MCF 10A (cell line): ENCODE measurements at regions not wholly inside any gene's neighbourhood (a gene's known extent, or its start where the extent isn't known, plus 50 kb on each side); places are given as distances from the start of the nearest gene placed in this dataset.

Experiments
- BruUV-seq: library from RNA; stranded (reverse); fragments of 400-500 nt; replicated peaks from 2 replicates; lab custom pipeline; 2021; lab: Mats Ljungman, UMichigan
- CTCF ChIA-PET: fragments of 300-600 bp; sonication (Branson Sonifier 250); formaldehyde crosslinking; extraction: SDS; loops from one replicate; lab custom pipeline; 2021; ENCODE audit warnings: antibody characterized with exemption, inconsistent platforms; lab: Yijun Ruan, JAX
- POLR2A ChIA-PET: fragments of 300-600, 350-650 bp; sonication (Branson Sonifier 250); formaldehyde crosslinking; extraction: SDS; loops from one replicate; lab custom pipeline; 2020; ENCODE audit warnings: antibody characterized with exemption, inconsistent platforms; lab: Yijun Ruan, JAX
- DNase-seq: peaks from one replicate; pipeline ENCODE4 v3.0.0-alpha.2; 2018; ENCODE audit not compliant: unreplicated experiment
- H3K27ac Mint-ChIP-seq: one replicate; pipeline ENCODE4 v1.8.0; 2022; ENCODE audit warnings: mild to moderate bottlenecking, low read depth, mixed read lengths; ENCODE audit not compliant: unreplicated experiment
- H3K27me3 Mint-ChIP-seq: one replicate; pipeline ENCODE4 v1.8.0; 2022; ENCODE audit warnings: mixed read lengths; ENCODE audit not compliant: insufficient read depth, unreplicated experiment
- H3K36me3 Mint-ChIP-seq: one replicate; pipeline ENCODE4 v1.8.0; 2022; ENCODE audit warnings: mild to moderate bottlenecking, moderate library complexity, mixed read lengths; ENCODE audit not compliant: insufficient read depth, unreplicated experiment
- H3K4me1 Mint-ChIP-seq: one replicate; pipeline ENCODE4 v1.8.0; 2022; ENCODE audit warnings: mixed read lengths; ENCODE audit not compliant: insufficient read depth, unreplicated experiment
- H3K4me3 Mint-ChIP-seq: one replicate; pipeline ENCODE4 v1.8.0; 2022; ENCODE audit warnings: mild to moderate bottlenecking, moderate library complexity, mixed read lengths; ENCODE audit not compliant: unreplicated experiment
- H3K9me3 Mint-ChIP-seq: one replicate; pipeline ENCODE4 v1.8.0; 2022; ENCODE audit warnings: mixed read lengths; ENCODE audit not compliant: unreplicated experiment
- intact Hi-C: fragments of 100-400 bp; cut with micrococcal nuclease; formaldehyde crosslinking; loops from 2 replicates; pipeline ENCODE4 v1.14.1; 2022
- TF ChIP-seq, protein P1 (sequence below): fragments of 200-600 bp; IDR thresholded peaks from one replicate; pipeline ENCODE4 v1.8.0; 2022; ENCODE audit warnings: antibody characterized with exemption, mild to moderate bottlenecking; ENCODE audit not compliant: unreplicated experiment

DNA sequence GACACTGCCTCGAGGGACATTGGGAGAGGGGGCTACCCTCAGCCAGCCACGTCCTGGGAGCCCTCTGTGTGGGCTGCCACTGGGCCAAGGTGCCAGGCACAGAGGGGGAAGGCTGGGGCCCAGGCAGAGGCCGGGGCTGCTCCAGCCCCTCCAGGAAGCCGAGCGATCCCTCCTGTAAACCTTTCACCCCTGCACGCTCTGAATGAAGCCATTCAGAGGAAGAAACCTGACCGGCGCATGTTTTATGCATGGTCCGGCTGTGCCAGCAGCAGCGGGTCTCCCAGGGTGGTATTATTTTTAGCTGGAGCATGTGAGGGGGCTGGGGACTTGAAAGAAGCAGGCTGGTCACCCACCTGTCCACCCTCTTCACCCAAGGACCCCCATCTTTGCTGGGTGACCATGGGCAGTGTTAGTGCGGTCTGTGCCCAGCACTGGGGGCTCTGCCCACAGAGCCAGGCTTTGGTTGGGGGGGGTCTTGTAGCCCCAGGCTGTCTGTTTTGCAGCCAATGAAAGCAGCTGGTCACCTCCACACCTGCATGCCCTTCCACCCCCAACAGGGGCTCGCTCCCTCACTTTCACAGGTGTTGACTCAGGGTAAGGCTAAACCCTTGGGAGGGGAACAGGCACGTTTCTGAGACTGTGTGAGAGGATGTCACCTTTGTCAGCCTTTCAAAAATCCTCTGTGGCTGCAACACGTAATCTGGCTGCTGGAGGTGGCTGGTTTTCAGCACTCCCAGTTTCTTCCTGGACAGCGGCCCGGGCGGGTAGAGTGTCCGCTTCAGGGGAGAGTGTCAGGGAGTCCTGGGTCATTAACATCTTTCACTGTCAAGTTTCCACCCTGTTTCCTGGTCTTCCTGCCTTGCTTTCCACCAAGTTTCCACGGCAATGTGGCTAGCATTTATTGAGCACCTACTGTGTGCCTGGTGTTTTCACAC is 77.1 kb upstream of the BRD7 start:
- Mint-ChIP-seq H3K27me3 (peaks cover 11% of the 10 kb centered on the region), H3K4me1 (no peaks in the 10 kb centered on the region), H3K9me3 (peaks cover 7% of the 10 kb centered on the region), H3K4me3 (no peak overlapping the region), H3K27ac (no peak overlapping the region), H3K36me3 (peaks cover 7% of the 10 kb centered on the region)
- DNase-seq, result no peak
- TF ChIP-seq, protein P1, sequence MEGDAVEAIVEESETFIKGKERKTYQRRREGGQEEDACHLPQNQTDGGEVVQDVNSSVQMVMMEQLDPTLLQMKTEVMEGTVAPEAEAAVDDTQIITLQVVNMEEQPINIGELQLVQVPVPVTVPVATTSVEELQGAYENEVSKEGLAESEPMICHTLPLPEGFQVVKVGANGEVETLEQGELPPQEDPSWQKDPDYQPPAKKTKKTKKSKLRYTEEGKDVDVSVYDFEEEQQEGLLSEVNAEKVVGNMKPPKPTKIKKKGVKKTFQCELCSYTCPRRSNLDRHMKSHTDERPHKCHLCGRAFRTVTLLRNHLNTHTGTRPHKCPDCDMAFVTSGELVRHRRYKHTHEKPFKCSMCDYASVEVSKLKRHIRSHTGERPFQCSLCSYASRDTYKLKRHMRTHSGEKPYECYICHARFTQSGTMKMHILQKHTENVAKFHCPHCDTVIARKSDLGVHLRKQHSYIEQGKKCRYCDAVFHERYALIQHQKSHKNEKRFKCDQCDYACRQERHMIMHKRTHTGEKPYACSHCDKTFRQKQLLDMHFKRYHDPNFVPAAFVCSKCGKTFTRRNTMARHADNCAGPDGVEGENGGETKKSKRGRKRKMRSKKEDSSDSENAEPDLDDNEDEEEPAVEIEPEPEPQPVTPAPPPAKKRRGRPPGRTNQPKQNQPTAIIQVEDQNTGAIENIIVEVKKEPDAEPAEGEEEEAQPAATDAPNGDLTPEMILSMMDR, result no peak
- POLR2A ChIA-PET, result interaction anchor here (0.6 to 0.7 kb wide), 2 partner anchors 27 to 87 kb away, joined by 3 to 5 read pairs; no protein-coding TSS in a partner anchor
- no TSS peak for BruUV-seq
- CTCF ChIA-PET, result interaction anchor here (0.7 kb wide), 1 partner anchor 41 kb away, joined by 5 read pairs; no protein-coding TSS in a partner anchor
- intact Hi-C loops, result no loop called here

DNA sequence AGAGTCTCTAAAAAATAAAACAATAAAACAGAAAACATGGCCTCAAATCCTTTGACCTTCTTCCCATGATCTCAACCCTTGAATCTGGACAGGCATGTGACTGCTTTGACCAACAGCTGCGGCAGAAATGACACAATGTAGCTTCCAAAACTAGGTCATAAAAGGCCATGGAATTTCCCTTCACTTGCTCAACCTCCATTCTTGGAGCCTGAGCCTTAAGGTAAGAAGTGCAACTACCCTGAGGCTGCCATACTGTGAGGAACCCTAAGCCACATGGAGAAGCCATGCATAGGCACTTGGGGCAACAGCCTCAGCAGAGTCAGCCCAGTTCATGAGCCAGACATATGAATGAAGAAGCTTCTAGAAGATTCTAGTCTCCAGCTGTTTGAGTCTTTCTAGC is 75.7 kb upstream of the BRD7 start:
- CTCF ChIA-PET, result no interaction called here
- peak; percentile 14 for DNase-seq
- intact Hi-C loops, result no loop called here
- Mint-ChIP-seq H3K9me3 (peaks cover 15% of the 10 kb centered on the region), H3K27ac (no peak overlapping the region), H3K27me3 (peaks cover 11% of the 10 kb centered on the region), H3K36me3 (peaks cover 7% of the 10 kb centered on the region), H3K4me1 (no peaks in the 10 kb centered on the region), H3K4me3 (no peak overlapping the region)
- BruUV-seq, result no TSS peak
- TF ChIP-seq, protein P1, result no peak
- POLR2A ChIA-PET, result interaction anchor here (0.9 kb wide), 1 partner anchor 15 kb away, joined by 3 read pairs; no protein-coding TSS in a partner anchor

DNA sequence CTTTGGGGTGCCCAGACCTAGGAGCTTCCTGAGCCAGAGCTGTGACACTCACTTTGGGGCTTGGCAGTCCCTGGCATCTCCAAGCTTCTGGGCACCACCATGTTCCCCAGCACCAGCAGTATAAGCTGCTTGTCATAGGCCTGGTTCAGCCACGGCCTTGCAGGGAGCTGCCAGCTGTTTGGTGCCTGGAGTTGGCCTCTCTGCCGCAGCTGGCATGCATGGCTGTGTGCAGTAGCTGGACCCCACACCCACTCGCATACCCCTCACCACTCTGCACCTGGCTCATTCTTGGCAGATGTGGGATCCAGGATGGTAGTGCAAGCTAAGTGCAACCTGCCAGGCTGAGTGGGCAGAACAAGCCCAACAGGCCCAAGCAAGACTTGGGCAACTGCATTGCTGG is 73.4 kb upstream of the BRD7 start:
- CTCF ChIA-PET, result interaction anchor here (0.7 kb wide), 1 partner anchor 258 kb away, joined by 3 read pairs; no protein-coding TSS in a partner anchor
- H3K4me1 Mint-ChIP-seq, result no peaks in the 10 kb centered on the region
- DNase-seq, result no peak
- intact Hi-C loops, result no loop called here
- no peak overlapping the region for H3K27ac Mint-ChIP-seq
- BruUV-seq, result no TSS peak
- H3K4me3 Mint-ChIP-seq, result no peak overlapping the region
- peaks cover 17% of the 10 kb centered on the region for H3K9me3 Mint-ChIP-seq
- H3K36me3 Mint-ChIP-seq, result peaks cover 7% of the 10 kb centered on the region
- TF ChIP-seq, protein P1, result no peak
- POLR2A ChIA-PET, result interaction anchor here (0.8 kb wide), 1 partner anchor 81 kb away, joined by 3 read pairs; no protein-coding TSS in a partner anchor
- peaks cover 2% of the 10 kb centered on the region for H3K27me3 Mint-ChIP-seq

DNA sequence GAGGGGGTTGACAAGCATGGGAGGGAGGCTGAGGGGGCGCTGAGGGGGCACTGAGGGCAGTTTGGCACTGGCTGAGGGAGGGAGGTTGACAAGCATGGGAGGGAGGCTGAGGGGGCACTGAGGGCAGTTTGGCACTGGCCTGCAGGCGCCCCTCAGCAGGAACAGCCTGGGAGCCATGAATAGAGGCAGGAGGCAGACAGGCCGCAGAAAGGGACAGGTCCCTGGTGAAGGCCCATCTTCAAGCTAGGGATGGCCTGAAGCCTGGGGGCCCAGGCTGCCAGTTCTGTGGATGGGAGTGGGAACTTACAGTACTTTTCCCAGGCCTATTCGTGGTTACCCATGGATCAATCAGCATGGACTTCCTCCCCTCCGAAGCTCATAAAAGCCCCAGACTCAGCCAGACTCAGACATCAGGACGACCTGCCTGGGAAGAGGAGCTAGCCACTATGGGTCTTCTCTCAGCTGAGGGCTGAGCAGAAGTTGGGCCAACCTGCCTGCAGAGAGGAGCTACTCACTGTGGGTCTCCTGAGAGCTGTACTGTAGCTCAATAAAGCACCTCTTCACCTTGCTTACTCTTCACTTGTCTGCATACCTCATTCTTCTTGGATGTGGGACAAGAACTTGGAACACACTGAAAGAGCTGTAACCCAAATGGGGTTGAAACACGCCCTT is 72.8 kb upstream of the BRD7 start:
- no TSS peak for BruUV-seq
- ChIA-PET CTCF (no interaction called here), POLR2A (interaction anchor here (0.8 kb wide), 1 partner anchor 81 kb away, joined by 3 read pairs; no protein-coding TSS in a partner anchor)
- intact Hi-C loops, result no loop called here
- H3K4me1 Mint-ChIP-seq, result no peaks in the 10 kb centered on the region
- no peak overlapping the region for H3K27ac Mint-ChIP-seq
- DNase-seq, result no peak
- H3K4me3 Mint-ChIP-seq, result no peak overlapping the region
- peaks cover 17% of the 10 kb centered on the region for H3K9me3 Mint-ChIP-seq
- H3K27me3 Mint-ChIP-seq, result no peaks in the 10 kb centered on the region
- TF ChIP-seq, protein P1, result no peak
- peaks cover 7% of the 10 kb centered on the region for H3K36me3 Mint-ChIP-seq
